Keratinocyte (primary cell): ENCODE measurements at regions not wholly inside any gene's neighbourhood (a gene's known extent, or its start where the extent isn't known, plus 50 kb on each side); places are given as distances from the start of the nearest gene placed in this dataset.

ENCODE experiments used
- DNase-seq: peaks from one replicate; pipeline ENCODE4 v3.0.0-alpha.2; 2011; ENCODE audit warnings: low read depth, missing footprints, low spot score
- FAIRE-seq: peaks from 2 replicates; lab custom pipeline; 2011; peaks lifted over from hg19 to GRCh38; lab: Jason Lieb, UNC
- H2AFZ ChIP-seq: 2 replicates; pipeline ENCODE4 v1.6.0; 2012; ENCODE audit warnings: low read length, control low read depth, inconsistent platforms; ENCODE audit not compliant: control insufficient read depth
- H3K27ac ChIP-seq: 2 replicates; pipeline ENCODE4 v1.5.1; 2011; ENCODE audit warnings: low read length; ENCODE audit not compliant: control insufficient read depth, insufficient read depth
- H3K27me3 ChIP-seq: 3 replicates; pipeline ENCODE4 v1.6.0; 2011; ENCODE audit warnings: low read length; ENCODE audit not compliant: control insufficient read depth, insufficient read depth; ENCODE audit errors: extremely low read depth
- H3K36me3 ChIP-seq, 2 experiments: 2 replicates in 1 of 2; 3 replicates in 1 of 2; pipeline ENCODE4 v1.5.1; 2011; ENCODE audit warnings: low read length in 2 of 2, mild to moderate bottlenecking in 1 of 2; ENCODE audit not compliant: control insufficient read depth in 2 of 2, insufficient read depth in 2 of 2; ENCODE audit errors: extremely low read depth in 1 of 2
- H3K4me1 ChIP-seq: 3 replicates; pipeline ENCODE4 v1.5.1; 2011; ENCODE audit warnings: low read length; ENCODE audit not compliant: control insufficient read depth, insufficient read depth; ENCODE audit errors: extremely low read depth
- H3K4me2 ChIP-seq: 3 replicates; pipeline ENCODE4 v1.6.0; 2011; ENCODE audit warnings: low read depth, low read length; ENCODE audit not compliant: control insufficient read depth, insufficient read depth; ENCODE audit errors: extremely low read depth
- H3K4me3 ChIP-seq, 3 experiments: fragments of 200-600 bp in 1 of 3; sonication (generic) in 1 of 3; 2 replicates in 2 of 3; 3 replicates in 1 of 3; pipeline ENCODE4 v1.5.1; 2011 to 2016; ENCODE audit warnings: low read length in 3 of 3, mild to moderate bottlenecking in 3 of 3, control low read depth in 2 of 3, inconsistent platforms in 1 of 3, low read depth in 1 of 3, mixed read lengths in 1 of 3, mixed run types in 1 of 3, moderate library complexity in 1 of 3; ENCODE audit not compliant: control insufficient read depth in 2 of 3, insufficient read depth in 2 of 3; ENCODE audit errors: extremely low read depth in 1 of 3
- H3K79me2 ChIP-seq: 2 replicates; pipeline ENCODE4 v1.6.0; 2012; ENCODE audit warnings: low read length; ENCODE audit not compliant: control insufficient read depth, insufficient read depth
- H3K9ac ChIP-seq: 3 replicates; pipeline ENCODE4 v1.6.0; 2011; ENCODE audit warnings: low read length; ENCODE audit not compliant: control insufficient read depth, insufficient read depth; ENCODE audit errors: extremely low read depth
- H3K9me1 ChIP-seq: 3 replicates; pipeline ENCODE4 v1.6.0; 2011; ENCODE audit warnings: low read length; ENCODE audit not compliant: control insufficient read depth, insufficient read depth; ENCODE audit errors: extremely low read depth
- H3K9me3 ChIP-seq: 2 replicates; pipeline ENCODE4 v1.5.1; 2012; ENCODE audit warnings: low read depth, low read length; ENCODE audit not compliant: control insufficient read depth
- H4K20me1 ChIP-seq: 3 replicates; pipeline ENCODE4 v1.6.0; 2011; ENCODE audit warnings: low read length; ENCODE audit not compliant: control insufficient read depth, insufficient read depth; ENCODE audit errors: extremely low read depth
- CTCF ChIP-seq, 3 experiments: IDR thresholded peaks in 1 of 3; conservative IDR thresholded peaks in 1 of 3; optimal IDR thresholded peaks in 1 of 3; 2 replicates in 2 of 3; 3 replicates in 1 of 3; pipeline versions ENCODE3 to v1.5.1; 2011; ENCODE audit warnings: low read length in 3 of 3, mild to moderate bottlenecking in 3 of 3, moderate library complexity in 2 of 3, control low read depth in 1 of 3, inconsistent platforms in 1 of 3; ENCODE audit not compliant: insufficient read depth in 2 of 3; ENCODE audit errors: extremely low read depth in 1 of 3
- EZH2 ChIP-seq: IDR thresholded peaks from one replicate; pipeline ENCODE4 v1.6.1; 2012; ENCODE audit warnings: inconsistent platforms, mild to moderate bottlenecking, low read length, moderate library complexity
- dilution Hi-C: fragments of 300-500 bp; cut with MboI; formaldehyde crosslinking; loops from one replicate; pipeline ENCODE4 v1.7.0; 2020; ENCODE audit warnings: low sequenced_read_pairs; ENCODE audit not compliant: extremely low pct_ligation_motif_present

GRCh38 chr6:139642346-139642745 lies 267.9 kb upstream of the CITED2 start:
- no peak overlapping the region for H3K4me3 ChIP-seq
- DNase-seq: no peak
- dilution Hi-C loops: no loop called here

GRCh38 chr6:139641376-139641775 lies 266.9 kb upstream of the CITED2 start:
- Histone ChIP-seq H3K4me2 (no peak overlapping the region), H3K4me3 (no peak overlapping the region), H2AFZ (no peak overlapping the region), H3K27me3 (no peaks in the 10 kb centered on the region), H3K9me1 (no peaks in the 10 kb centered on the region), H3K36me3 (no peaks in the 10 kb centered on the region), H3K27ac (no peak overlapping the region), H3K9ac (no peak overlapping the region), H3K79me2 (no peaks in the 10 kb centered on the region), H3K4me1 (no peaks in the 10 kb centered on the region), H4K20me1 (no peaks in the 10 kb centered on the region), H3K9me3 (no peaks in the 10 kb centered on the region)
- no peak for DNase-seq
- FAIRE-seq: no peak
- TF ChIP-seq CTCF (optimal IDR thresholded peaks at IDR 0.05 in 1 of 3, IDR thresholded peaks at IDR 0.05 in 1 of 3, conservative IDR thresholded peaks at IDR 0.05 in 1 of 3; ENCODE audit: extremely low read depth in 1 of 3, insufficient read depth in 2 of 3, low read length in 3 of 3) (no peak), EZH2 (no peak)
- dilution Hi-C loops: no loop called here

More at GRCh38 chr6:139642346-139642745, 267.9 kb upstream of the CITED2 start:
- H3K27ac ChIP-seq: no peak overlapping the region
- no peak overlapping the region for H3K9ac ChIP-seq
- no peaks in the 10 kb centered on the region for H3K36me3 ChIP-seq
- H3K4me1 ChIP-seq: no peaks in the 10 kb centered on the region
- no peaks in the 10 kb centered on the region for H4K20me1 ChIP-seq
- H3K27me3 ChIP-seq: no peaks in the 10 kb centered on the region
- no peaks in the 10 kb centered on the region for H3K9me3 ChIP-seq
- no peak overlapping the region for H3K4me2 ChIP-seq
- H3K9me1 ChIP-seq: no peaks in the 10 kb centered on the region
- no peak overlapping the region for H2AFZ ChIP-seq
- TF ChIP-seq EZH2: no peak
- no peaks in the 10 kb centered on the region for H3K79me2 ChIP-seq
- FAIRE-seq: no peak

- no peaks in the 10 kb centered on the region for H3K27me3 ChIP-seq
- DNase-seq: no peak
- FAIRE-seq: no peak
- dilution Hi-C loops: no loop called here
- H3K9ac ChIP-seq: no peak overlapping the region
- no peaks in the 10 kb centered on the region for H3K79me2 ChIP-seq
- H3K9me3 ChIP-seq: no peaks in the 10 kb centered on the region
- H3K36me3 ChIP-seq: no peaks in the 10 kb centered on the region
- peaks cover 3% of the 10 kb centered on the region for H3K4me1 ChIP-seq
- no peak overlapping the region for H3K27ac ChIP-seq
- H4K20me1 ChIP-seq: no peaks in the 10 kb centered on the region
- no peak overlapping the region for H2AFZ ChIP-seq
- no peak overlapping the region for H3K4me2 ChIP-seq
- TF ChIP-seq CTCF (optimal IDR thresholded peaks at IDR 0.05 in 1 of 3, IDR thresholded peaks at IDR 0.05 in 1 of 3, conservative IDR thresholded peaks at IDR 0.05 in 1 of 3; ENCODE audit: extremely low read depth in 1 of 3, insufficient read depth in 2 of 3, low read length in 3 of 3) (no peak), EZH2 (no peak)
- no peak overlapping the region for H3K4me3 ChIP-seq
- H3K9me1 ChIP-seq: no peaks in the 10 kb centered on the region
Observed at GRCh38 chr6:139640921-139641320, 266.5 kb upstream of the CITED2 start.
